ENCODE measurements at regions not wholly inside any gene's neighbourhood (a gene's known extent, or its start where the extent isn't known, plus 50 kb on each side); places are given as distances from the start of the nearest gene placed in this dataset.
A peak's percentile ranks its signal among the peaks of the same experiment; 100 is the strongest.
"Not testable (repeated sequence)": the region's sequence is repeated elsewhere in the genome, so short reads cannot be mapped to it uniquely, and the experiment has no call there.

DNA sequence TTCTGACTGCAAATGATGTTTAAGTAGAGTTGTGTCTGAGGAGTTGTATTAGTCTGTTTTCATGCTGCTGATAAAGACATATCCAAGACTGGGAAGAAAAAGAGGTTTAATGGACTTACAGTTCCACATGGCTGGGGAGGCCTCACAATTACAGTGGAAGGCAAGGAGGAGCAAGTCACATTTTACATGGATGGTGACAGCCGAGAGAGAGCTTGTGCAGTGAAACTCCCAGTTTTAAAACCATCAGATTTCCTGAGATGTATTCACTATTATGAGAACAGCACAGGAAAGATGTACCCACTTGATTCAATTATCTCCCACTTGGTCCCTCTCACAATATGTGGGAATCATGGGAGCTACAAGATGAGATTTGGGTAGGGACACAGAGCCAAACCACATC lies 370.1 kb downstream of the DSC3 start:
- DNase-seq (ENCODE audit: low spot score); ATAC-seq; intact Hi-C loops (cut with DNase I): not testable (repeated sequence)

DNA sequence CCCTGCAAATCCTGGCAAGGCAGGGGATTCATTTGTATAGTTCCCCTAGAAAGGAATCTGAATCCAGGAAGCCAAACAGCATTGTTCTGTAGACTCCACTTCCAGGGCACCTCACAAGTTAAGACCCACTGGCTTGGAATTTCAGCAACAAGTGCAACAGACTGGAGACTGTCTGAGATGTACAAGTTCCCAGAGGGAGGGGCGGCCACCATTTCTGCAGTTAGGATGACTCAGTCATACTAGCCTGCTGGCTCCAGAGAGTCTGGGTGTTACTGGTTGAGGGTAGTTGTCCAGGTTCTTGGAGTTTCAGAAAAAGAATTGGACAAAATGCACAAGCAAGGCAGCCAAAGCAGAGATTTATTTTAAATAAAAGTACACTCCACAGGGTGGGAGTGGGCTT lies 384.2 kb downstream of the DSC3 start:
- ATAC-seq (no peak), DNase-seq (ENCODE audit: low spot score) (no peak)
- intact Hi-C loops (cut with DNase I), result no loop called here

DNA sequence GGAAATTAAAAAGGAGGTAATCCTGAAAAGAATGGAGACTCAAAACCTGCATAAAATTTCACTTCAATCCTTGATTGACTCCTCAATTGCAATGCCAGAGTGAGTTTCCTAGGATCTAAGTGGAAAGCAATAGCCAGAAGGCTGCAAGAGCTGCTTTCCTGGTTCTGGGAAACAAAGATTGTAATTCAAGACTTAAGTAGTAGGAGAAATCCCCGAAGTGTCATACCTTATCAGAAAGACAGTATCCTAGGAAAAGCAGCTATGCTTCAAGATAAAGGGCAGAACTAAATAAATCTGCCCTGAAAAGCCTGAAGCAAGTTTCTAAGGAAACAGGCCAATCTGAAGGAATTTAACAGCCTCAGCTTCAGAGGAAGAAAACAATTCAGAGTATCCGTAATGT lies 390.2 kb downstream of the DSC3 start:
- intact Hi-C loops (cut with DNase I), result no loop called here
- ATAC-seq (no peak), DNase-seq (ENCODE audit: low spot score) (no peak)

DNA sequence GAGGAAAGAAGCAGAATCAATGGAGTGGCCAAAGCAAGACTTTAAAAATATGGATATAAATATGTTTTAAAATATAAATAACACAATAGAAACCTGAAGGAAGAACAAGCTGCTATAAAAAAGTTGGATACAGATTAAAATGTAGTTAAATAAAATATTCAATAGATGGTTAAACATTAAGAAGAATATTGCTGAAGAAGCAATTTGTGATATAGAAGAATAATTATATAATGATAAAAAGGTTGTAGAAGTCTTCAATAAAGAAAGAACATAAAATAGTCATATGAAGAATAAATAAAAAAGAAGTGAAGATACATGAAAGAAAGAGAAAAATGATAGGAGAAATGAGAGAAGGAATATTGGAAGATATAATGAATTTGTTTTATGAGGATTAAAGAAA lies 392.0 kb downstream of the DSC3 start:
- intact Hi-C loops (cut with DNase I), result no loop called here
- DNase-seq (ENCODE audit: low spot score) (no peak), ATAC-seq (no peak)

DNA sequence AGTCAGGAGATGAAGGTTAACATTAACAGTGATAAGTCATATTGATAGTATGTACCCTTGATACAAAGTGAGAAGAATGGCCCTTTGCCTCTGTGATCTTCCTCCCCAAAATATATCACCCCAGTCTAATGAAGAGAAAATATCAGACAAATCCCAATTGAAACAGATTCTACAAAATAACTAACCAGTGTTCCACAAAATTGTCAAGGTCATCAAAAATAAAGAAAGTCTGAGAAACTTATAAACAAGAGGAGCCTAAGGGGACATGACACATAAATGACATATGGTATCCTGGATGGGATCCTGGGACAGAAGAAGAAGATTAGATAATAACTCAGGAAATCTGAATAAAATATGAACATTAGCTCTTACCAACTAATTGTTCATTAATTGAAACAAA lies 398.4 kb downstream of the DSC3 start:
- intact Hi-C loops (cut with DNase I), result no loop called here
- DNase-seq (ENCODE audit: low spot score) (no peak), ATAC-seq (no peak)

DNA sequence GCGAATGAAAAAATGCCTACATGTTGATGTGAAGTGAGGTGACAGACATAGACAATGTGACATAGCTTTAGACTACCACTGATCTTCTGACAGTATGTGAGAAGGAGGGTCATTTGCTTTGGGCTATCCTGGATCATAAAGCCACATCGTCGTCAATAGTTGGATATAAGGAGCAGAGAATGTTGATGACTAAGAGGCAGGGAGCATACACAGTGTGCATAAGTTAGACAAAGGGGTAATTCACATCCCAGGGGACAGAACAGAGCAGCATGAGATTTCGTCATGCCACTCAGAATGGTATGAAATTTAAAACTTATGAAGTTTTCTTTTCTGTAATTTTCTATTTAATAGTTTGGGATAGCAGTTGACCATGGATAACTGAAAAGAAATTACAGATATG lies 403.2 kb downstream of the DSC3 start:
- intact Hi-C loops (cut with DNase I), result no loop called here
- ATAC-seq, result no peak

DNA sequence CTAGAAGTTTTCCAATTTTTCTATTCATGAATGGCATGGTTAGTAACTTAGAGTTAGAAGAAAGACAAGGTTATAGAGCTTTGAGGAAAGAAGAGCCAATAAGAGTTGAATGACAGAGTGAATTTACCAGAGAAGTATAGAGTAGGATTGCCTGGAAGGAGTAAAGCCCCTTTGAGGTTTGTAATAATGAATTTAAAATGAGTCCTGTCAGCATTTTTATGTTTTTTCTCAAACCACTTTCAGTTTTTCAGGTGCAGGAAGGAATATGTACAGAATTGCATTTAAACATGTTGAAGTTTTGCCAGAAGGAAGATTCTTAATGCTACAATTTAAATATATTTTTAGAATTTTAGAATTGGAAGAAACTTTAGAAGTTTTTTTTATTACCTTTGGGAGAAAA lies 408.3 kb downstream of the DSC3 start:
- no peak for ATAC-seq
- intact Hi-C loops (cut with DNase I), result no loop called here
- DNase-seq (ENCODE audit: low spot score), result no peak

More for the DNA sequence above, 403.2 kb downstream of the DSC3 start:
- no peak for DNase-seq (ENCODE audit: low spot score)

DNA sequence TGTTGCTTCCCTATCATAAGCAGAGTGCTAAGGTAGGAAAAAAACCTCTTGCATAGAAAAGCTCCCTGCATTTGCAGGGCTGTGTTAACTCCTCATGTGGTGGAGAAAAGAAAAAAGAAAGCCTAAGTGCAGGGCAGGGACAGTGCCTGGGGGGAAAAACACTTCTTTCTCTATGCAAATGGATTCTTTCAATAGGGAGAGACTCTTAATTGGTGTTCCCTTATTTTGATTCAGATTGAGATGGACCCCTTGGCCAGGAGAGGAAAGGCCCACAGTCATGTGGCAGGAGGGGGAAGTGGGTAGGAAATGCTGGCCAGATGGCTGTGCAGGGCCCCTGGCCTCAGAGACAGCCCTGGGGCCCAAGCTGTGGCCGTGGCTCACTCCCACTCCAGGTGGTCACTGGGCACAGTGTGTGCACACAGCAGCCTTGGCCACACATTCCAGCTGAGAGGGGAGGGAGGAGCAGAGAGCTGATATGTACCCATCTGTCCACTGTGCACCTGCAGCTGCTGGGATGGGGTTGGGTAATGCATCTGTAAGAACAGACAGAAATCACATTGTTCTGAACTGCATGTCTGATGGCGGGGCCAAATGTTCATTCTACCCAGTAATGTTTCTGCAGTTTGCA lies 410.4 kb downstream of the DSC3 start:
- ATAC-seq, result peak; percentile 28
- intact Hi-C loops (cut with DNase I), result no loop called here

DNA sequence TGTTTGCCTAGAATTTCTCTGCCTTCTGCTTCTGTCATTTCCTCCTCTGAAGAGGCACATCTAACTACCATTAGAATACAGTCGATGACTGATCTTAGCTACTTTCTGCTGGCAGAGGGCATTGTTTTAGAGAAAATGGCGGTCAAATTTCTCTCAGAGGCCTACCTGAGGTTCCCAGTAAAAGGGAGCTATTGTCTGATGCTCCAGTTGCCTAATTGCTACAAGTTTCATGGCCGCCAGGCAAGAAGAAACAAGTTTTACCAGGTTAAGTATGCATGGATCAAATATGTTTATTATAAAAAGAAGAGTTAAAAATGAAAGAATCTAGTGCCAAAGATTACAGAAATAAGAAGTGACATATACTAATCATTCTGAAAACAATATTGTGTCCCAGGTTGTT lies 416.6 kb downstream of the DSC3 start:
- intact Hi-C loops (cut with DNase I), result no loop called here
- no peak for DNase-seq (ENCODE audit: low spot score)
- no peak for ATAC-seq

More for the DNA sequence above, 410.4 kb downstream of the DSC3 start:
- no peak for DNase-seq (ENCODE audit: low spot score)

DNA sequence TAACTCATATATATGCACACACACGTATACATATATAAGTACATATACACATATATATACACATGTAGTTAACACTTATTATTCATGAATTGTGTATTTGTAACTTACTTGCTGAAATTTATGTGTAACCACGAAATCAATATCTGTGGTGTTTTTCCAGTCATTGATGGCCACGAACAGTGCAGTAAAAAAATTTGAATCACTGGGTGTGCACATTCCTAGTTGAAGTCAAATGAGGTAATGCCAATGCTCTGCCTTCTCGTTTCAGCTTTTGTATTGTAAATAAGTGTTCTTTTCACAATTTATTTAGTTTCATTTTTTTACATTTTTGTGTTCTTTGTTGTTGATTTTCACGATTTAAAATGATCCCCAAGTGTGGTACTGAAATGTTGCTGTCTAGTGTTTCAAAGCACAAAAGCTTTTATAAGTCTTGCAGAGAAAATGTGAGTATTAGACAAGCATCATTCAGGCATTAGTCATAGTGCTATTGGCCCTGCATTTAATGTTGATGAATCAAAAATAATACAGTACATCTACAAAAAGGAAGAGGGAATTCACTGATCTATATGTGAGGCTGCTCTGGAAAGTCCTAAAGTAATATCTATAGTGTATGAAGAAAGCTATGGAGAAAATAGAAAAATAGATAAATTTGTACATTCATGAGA lies 419.0 kb downstream of the DSC3 start:
- intact Hi-C loops (cut with DNase I), result no loop called here
- DNase-seq (ENCODE audit: low spot score) (no peak), ATAC-seq (no peak)

DNA sequence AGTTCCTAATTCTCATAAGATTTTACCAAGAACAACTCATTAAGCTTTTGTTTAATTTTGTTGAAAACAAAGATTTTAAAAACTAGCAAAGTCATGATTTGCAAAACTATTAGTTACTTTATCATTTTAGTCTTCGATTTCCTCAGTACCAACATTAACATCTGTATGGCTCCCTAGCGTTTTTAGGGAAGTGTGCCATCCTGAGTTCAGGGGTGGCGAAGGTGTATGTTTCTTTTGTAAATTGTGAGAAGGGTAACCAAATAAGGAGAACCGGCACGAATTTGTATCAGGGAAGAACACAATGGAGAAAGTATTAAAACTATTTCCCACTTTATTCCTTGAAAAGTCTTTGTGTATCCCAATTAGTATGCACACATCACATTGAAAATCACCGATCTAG lies 419.9 kb downstream of the DSC3 start:
- DNase-seq (ENCODE audit: low spot score) (no peak), ATAC-seq (no peak)
- intact Hi-C loops (cut with DNase I), result no loop called here

DNA sequence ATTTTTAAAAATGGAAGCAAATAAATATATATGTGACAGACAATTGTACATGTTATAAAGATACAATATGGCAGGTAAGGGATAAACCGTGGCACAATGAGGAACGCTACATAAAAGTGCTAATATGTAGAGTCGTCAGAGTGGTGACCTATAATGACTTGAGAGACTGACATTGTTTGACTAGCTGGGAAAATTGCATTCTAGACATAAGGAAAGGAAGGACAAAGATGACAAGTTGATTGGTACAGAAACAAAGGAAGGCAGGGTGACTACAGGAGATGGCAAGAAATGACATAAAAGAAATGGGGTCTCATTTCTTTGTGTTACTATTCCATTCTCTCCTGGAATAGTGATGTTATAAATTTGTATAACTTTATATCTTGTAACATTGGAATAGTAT lies 420.4 kb downstream of the DSC3 start:
- DNase-seq (ENCODE audit: low spot score), result no peak
- intact Hi-C loops (cut with DNase I), result no loop called here
- ATAC-seq, result no peak

DNA sequence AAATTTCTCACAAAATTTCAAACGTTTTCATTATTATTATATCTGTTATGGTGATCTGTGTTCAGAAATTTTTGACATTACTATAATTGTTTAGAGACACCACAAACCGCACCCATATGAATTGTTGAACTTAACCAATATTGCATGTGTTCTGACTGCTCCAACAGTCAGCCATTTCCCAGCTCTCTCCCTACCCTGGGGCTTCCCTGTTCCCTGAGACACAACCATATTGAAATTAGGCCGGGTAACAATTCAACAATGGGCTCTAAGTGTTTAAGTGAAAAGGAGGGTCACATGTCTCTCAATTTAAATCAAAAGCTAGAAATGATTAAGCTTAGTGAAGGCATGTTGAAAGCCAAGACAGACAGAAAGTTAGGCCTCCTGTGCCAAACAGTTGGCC lies 424.0 kb downstream of the DSC3 start:
- DNase-seq (ENCODE audit: low spot score) (no peak), ATAC-seq (no peak)
- intact Hi-C loops (cut with DNase I), result no loop called here

DNA sequence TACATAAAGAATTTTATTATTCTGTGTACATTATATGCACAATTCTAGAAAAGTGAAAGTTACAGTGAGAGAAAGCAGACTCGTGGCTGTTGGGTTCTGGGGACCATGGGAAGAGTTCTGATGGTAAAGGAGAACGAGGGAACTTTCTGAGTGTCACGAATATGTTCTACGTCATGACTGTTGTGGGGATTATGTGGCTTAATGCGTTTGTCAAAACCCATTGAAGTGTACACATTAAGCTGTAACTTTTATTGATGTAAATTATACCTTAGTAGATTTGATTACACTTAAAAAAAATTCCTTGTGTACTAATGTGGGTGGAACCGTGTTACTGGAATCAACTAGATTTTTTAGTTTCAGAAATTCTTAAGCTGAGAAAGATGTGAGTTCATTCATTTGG lies 426.1 kb downstream of the DSC3 start:
- intact Hi-C loops (cut with DNase I), result no loop called here
- ATAC-seq (no peak), DNase-seq (ENCODE audit: low spot score) (no peak)

DNA sequence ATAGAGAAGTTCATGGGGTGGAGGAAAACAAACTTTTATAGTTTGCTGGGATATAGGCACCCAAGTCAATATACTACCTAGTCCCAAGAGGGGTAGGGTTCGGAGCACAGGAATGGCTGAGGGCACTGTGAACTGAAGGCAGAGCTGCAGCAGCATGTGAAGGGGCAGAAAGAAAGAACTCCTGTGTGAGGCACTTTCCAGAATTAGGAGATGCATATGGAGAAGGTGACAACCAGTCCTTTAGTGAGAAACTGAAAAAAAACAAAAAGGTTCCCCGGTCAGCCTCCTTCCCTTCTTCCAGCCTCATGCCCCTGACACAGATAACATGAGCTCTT lies 429.1 kb downstream of the DSC3 start:
- DNase-seq (ENCODE audit: low spot score) (no peak), ATAC-seq (no peak)
- intact Hi-C loops (cut with DNase I), result no loop called here

DNA sequence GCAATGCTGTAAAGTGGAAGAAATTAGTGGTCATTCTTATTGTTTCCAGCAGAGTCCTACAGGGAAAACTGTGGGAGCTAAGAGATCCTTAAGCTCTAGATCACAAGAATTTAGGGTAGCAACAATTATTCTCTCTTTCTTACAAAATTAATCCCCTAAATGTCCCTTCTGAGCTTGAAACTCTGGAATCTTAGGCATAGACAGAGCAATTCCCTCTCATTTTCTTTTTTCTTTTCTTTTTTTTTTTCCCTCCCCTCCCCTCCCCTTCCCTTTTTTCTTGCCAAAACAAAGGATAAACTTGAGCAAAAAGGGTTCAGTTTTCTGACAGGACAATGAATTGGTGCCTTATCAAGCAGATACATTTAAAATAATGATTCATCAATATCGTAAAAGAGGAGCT lies 441.0 kb downstream of the DSC3 start:
- DNase-seq (ENCODE audit: low spot score) (no peak), ATAC-seq (no peak)
- intact Hi-C loops (cut with DNase I), result no loop called here

DNA sequence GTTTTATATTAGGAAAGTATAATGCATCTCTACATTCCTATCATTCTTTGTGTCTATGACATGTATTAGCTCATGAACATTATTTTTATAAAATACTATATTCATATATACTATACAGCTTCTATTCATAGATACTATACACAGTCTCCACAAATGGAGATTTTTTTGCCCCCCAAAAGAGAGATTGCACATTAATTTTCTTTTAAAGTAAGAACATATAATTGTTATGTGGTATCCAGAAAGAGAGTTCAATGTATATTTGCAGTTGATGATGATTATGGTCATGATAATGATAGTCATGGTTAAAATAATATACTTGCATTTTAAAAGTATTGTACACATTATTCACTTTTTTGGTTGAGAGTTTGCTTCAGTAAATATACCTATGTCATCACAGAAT lies 445.3 kb downstream of the DSC3 start:
- DNase-seq (ENCODE audit: low spot score) (no peak), ATAC-seq (no peak)
- intact Hi-C loops (cut with DNase I), result no loop called here

DNA sequence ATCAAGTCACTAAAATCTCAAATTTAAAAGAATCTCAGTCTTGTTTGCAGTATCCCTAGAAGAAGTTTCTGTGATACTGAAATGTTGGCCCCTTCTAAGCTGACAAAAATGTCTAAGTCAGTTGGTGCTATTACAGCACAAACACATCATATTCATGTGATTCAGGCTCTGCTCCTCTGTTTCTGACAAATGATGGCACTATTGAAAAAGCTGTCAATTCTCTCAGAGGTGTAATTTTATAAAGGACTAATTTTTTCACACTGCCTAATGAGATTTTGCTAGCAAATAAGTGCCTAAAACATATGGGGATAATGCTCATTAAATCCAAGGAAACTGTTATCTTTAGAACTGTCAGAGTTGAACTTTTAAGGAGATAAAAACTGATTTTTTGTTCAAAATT lies 445.9 kb downstream of the DSC3 start:
- intact Hi-C loops (cut with DNase I), result no loop called here
- no peak for DNase-seq (ENCODE audit: low spot score)
- ATAC-seq, result no peak

DNA sequence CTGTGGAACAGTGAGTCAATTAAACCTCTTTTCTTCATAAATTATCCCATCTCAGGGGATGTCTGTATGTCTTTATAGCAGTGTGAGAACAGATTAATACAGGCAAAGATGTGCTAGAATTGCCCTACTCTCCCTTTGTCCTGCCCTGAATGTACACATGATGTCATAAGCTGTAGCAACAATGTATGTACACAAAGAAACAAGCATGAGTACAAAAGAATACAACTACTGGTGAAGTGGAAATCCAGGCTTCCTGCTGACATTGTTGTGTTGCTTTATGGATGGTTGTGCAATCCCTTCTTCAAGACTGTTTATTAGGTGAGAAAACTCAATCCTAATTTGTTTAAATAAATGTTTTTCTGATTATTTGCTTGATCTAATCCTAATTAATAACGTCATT lies 446.6 kb downstream of the DSC3 start:
- intact Hi-C loops (cut with DNase I), result no loop called here
- no peak for ATAC-seq
- no peak for DNase-seq (ENCODE audit: low spot score)

DNA sequence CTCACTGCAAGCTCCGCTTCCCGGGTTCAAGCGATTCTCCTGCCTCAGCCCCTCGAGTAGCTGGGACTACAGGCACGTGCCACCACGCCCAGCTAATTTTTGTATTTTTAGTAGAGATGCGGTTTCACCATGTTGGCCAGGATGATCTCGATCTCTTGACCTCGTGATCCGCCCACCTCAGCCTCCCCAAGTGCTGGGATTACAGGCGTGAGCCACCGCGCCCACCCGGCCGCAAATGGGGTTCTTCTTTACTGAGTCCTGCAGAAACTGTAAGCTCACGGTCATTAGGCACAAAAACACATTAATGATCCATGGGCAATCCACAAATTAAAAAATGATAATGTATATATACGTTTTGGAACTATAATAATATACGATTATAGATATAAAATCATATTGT lies 447.6 kb downstream of the DSC3 start:
- ATAC-seq; intact Hi-C loops (cut with DNase I); DNase-seq (ENCODE audit: low spot score): not testable (repeated sequence)

DNA sequence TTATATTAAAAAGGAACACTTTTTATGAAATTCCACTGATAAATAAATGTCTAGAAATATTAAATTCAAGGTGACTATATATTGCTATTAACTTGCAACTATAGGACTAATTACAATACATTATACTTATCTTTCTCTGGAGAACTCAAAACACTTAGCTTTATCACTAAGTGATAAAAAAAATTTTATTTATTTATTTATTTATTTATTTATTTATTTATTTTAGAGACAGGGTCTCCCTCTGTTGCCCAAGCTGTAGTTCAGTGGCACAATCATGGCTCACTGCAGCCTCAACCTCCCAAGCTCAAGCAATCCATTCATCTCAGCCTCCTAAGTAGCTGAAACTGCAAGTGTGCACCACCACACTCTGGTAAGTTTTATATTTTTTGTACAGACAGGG lies 451.1 kb downstream of the DSC3 start:
- intact Hi-C loops (cut with DNase I), result loop anchor here (1.0 kb wide), 1 partner anchor 14 kb away; no protein-coding TSS in a partner anchor
- DNase-seq (ENCODE audit: low spot score), result no peak
- no peak for ATAC-seq

Measured in sciatic nerve (tissue), 2 donors.